Adipocyte (in vitro differentiated cells): ENCODE measurements at regions not wholly inside any gene's neighbourhood (a gene's known extent, or its start where the extent isn't known, plus 50 kb on each side); places are given as distances from the start of the nearest gene placed in this dataset.

Source experiments
- DNase-seq: peaks from one replicate; pipeline ENCODE4 v3.0.0-alpha.2; 2015; ENCODE audit warnings: low read depth
- H3K27me3 ChIP-seq: replicated peaks from 2 replicates; pipeline ENCODE4 v1.7.0; 2013; ENCODE audit warnings: mild to moderate bottlenecking, low read length, moderate library complexity; ENCODE audit not compliant: control insufficient read depth, insufficient read depth
- H3K36me3 ChIP-seq: 2 replicates; pipeline ENCODE4 v1.7.0; 2013; ENCODE audit warnings: low read length, mild to moderate bottlenecking, moderate library complexity; ENCODE audit not compliant: control insufficient read depth, insufficient read depth, severe bottlenecking
- H3K4me1 ChIP-seq: 2 replicates; pipeline ENCODE4 v1.7.0; 2013; ENCODE audit warnings: mild to moderate bottlenecking, low read length, moderate library complexity; ENCODE audit not compliant: control insufficient read depth, insufficient read depth
- H3K4me3 ChIP-seq: 2 replicates; pipeline ENCODE4 v1.7.0; 2013; ENCODE audit warnings: mild to moderate bottlenecking, low read length, moderate library complexity
- H3K9ac ChIP-seq: 2 replicates; pipeline ENCODE4 v1.7.0; 2013; ENCODE audit warnings: mild to moderate bottlenecking, low read length, moderate library complexity
- H3K9me3 ChIP-seq: 2 replicates; pipeline ENCODE4 v1.7.0; 2013; ENCODE audit warnings: mild to moderate bottlenecking, low read length, moderate library complexity; ENCODE audit not compliant: control insufficient read depth

DNA sequence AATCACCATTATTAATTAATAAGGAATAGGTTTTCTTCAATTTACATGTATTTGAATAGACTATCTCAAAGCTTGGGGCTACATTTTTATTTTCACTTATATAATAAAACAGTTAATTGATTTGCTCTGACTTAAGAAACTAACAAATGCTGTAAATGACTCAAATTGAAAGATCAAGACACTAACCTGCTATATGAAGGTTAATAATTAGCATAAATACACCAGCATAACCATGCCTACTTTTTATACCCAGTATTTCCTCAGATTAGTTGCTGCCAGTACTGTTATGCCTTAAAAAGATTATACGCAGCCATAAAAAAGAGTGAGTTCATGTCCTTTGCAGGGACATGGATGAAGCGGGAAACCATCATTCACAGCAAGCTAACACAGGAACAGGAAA lies 1545.1 kb downstream of the AMY1C start:
- Histone ChIP-seq H3K36me3 (no peaks in the 10 kb centered on the region), H3K4me1 (no peaks in the 10 kb centered on the region), H3K4me3 (no peak overlapping the region), H3K27me3 (no peaks in the 10 kb centered on the region), H3K9me3 (no peaks in the 10 kb centered on the region), H3K9ac (no peak overlapping the region)
- DNase-seq: no peak

DNA sequence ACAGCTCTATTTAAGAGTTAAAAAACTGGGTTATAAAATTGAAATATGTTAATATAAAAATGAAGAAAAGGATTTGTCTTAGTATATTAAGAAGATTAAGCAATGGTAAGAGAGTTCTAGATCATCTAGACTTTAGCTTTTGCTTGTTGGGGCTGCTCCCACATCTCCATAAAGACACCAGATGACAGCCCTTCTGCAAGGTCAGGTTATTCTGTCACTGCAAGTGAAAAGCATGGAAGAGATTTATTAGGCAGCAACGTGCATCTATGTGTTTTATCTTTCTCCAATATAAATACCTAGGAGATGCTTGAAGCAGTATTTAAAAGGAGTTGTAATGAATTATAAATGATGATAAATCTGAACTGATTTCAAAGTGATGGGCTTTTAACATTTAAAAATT lies 1560.4 kb downstream of the AMY1C start:
- no peak for DNase-seq
- no peaks in the 10 kb centered on the region for H3K4me1 ChIP-seq

DNA sequence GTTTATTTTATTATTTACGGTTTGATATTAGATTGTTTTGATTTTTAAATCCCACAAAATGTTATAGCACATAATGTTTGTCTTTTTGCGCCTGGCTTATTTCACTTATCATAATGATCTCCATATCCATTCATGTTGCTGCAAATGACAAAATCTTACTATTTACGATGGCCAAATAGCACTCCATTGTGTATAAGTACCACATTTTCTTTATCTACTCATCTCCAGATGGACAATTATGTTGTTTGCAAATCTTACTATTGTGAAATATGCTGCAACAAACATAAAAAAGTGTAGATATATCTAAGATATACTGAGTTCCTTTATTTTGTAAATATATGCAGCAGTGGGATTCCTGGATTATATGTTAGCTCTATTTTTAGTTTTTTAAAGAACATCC lies 1568.3 kb downstream of the AMY1C start:
- no peak overlapping the region for H3K4me3 ChIP-seq
- no peak overlapping the region for H3K9ac ChIP-seq
- no peak for DNase-seq
- H3K27me3 ChIP-seq: no peaks in the 10 kb centered on the region
- peaks cover 8% of the 10 kb centered on the region for H3K9me3 ChIP-seq
- no peaks in the 10 kb centered on the region for H3K36me3 ChIP-seq
- H3K4me1 ChIP-seq: no peaks in the 10 kb centered on the region

More for the DNA sequence above, 1560.4 kb downstream of the AMY1C start:
- no peak overlapping the region for H3K4me3 ChIP-seq
- H3K27me3 ChIP-seq: no peaks in the 10 kb centered on the region
- H3K9me3 ChIP-seq: no peaks in the 10 kb centered on the region
- no peaks in the 10 kb centered on the region for H3K36me3 ChIP-seq
- no peak overlapping the region for H3K9ac ChIP-seq

- Histone ChIP-seq H3K4me3 (no peak overlapping the region), H3K36me3 (no peaks in the 10 kb centered on the region), H3K9me3 (no peaks in the 10 kb centered on the region), H3K9ac (no peak overlapping the region), H3K27me3 (no peaks in the 10 kb centered on the region), H3K4me1 (no peaks in the 10 kb centered on the region)
- no peak for DNase-seq
Measured at GRCh38 chr1:105326886-105327285, 1577.2 kb downstream of the AMY1C start.

GRCh38 chr1:105337420-105337819 lies 1587.7 kb downstream of the AMY1C start:
- Histone ChIP-seq H3K27me3 (no peaks in the 10 kb centered on the region), H3K4me3 (no peak overlapping the region), H3K9ac (no peak overlapping the region), H3K4me1 (no peaks in the 10 kb centered on the region), H3K36me3 (no peaks in the 10 kb centered on the region), H3K9me3 (no peaks in the 10 kb centered on the region)
- DNase-seq: no peak

DNA sequence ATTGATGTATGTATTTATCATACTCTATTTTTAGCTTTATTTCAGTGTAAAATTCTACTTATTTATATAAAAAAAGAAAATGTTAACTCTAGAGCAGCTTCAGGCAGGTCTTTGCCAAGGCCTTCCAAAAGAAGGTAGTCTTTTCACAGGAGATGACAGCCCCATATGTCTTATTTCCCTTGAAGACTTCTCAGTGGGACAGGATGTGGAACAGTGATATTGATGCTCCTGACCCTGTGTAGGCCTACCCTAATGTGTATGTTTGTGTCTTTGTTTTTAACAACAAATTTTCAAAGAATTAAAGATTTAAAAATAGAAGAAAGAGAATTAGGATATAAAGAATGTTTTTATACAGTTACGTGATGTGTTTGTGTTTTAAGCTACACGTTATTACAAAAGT lies 1593.6 kb downstream of the AMY1C start:
- no peak overlapping the region for H3K4me3 ChIP-seq
- no peak for DNase-seq

DNA sequence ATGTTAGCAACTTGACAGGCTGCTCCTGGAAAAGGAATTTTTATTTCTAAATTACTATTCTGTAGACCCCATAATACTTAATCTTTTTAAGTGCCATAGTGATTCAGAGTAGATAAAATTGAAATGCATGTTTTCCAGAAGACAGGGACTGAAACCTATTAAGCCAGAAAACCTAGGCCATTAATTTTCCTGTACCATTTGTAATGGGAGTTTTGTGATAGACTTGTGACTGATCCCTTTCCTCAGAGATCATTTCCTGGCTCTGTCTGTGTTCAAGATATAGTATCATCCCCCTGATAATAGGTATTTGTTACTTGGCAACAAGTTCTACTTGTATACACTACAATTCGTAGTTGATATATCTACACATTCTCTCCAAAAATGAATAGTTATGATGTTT lies 1609.8 kb downstream of the AMY1C start:
- H3K9me3 ChIP-seq: no peaks in the 10 kb centered on the region
- H3K4me1 ChIP-seq: no peaks in the 10 kb centered on the region
- DNase-seq: no peak
- no peak overlapping the region for H3K4me3 ChIP-seq
- no peaks in the 10 kb centered on the region for H3K27me3 ChIP-seq
- no peaks in the 10 kb centered on the region for H3K36me3 ChIP-seq
- H3K9ac ChIP-seq: no peak overlapping the region

More for the DNA sequence above, 1593.6 kb downstream of the AMY1C start:
- Histone ChIP-seq H3K36me3 (no peaks in the 10 kb centered on the region), H3K9ac (no peak overlapping the region), H3K4me1 (no peaks in the 10 kb centered on the region), H3K9me3 (peaks cover 15% of the 10 kb centered on the region), H3K27me3 (no peaks in the 10 kb centered on the region)

DNA sequence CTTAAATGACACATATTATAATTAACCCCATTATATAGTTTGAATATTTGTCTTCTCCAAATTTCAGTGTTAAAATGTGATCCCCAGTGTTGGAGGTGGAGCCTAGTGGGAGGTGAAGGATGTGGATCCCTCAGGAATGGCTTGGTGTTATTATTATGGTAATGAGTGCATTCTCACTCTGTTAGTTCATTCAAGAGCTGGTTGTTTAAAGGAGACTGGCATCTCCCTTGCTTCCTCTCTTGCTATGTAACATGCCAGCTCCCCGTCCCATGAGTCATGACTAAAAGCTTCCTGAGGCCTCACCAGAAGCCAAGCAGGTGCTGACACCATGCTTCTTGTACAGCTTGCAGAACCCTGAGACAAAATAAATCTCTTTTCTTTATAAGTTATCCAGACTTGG lies 1612.7 kb downstream of the AMY1C start:
- Histone ChIP-seq H3K36me3 (no peaks in the 10 kb centered on the region), H3K4me3 (no peak overlapping the region), H3K9me3 (no peaks in the 10 kb centered on the region), H3K27me3 (no peaks in the 10 kb centered on the region), H3K4me1 (no peaks in the 10 kb centered on the region), H3K9ac (no peak overlapping the region)
- no peak for DNase-seq

DNA sequence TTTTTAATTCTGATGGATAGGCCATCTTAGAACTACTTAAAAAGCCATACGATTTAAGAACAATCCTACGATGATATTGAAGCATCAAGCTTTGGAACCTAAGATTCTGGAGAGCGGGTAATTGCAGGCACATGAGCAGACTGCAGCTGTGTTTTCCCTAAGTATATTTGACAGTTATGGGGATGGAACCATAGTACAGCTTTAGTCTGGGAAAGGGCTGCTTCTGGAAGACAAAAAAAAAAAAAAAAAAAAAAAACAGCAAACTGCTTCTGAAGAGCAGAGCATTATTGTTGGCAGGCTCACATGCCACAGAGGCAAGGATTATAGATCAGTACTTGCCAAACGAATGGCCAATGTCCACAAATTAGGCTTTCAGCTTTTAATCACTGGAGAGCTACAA lies 1618.7 kb downstream of the AMY1C start:
- DNase-seq: no peak
- H3K9me3 ChIP-seq: no peaks in the 10 kb centered on the region
- H3K36me3 ChIP-seq: no peaks in the 10 kb centered on the region
- H3K4me1 ChIP-seq: no peaks in the 10 kb centered on the region
- H3K27me3 ChIP-seq: no peaks in the 10 kb centered on the region
- H3K9ac ChIP-seq: no peak overlapping the region
- H3K4me3 ChIP-seq: no peak overlapping the region

DNA sequence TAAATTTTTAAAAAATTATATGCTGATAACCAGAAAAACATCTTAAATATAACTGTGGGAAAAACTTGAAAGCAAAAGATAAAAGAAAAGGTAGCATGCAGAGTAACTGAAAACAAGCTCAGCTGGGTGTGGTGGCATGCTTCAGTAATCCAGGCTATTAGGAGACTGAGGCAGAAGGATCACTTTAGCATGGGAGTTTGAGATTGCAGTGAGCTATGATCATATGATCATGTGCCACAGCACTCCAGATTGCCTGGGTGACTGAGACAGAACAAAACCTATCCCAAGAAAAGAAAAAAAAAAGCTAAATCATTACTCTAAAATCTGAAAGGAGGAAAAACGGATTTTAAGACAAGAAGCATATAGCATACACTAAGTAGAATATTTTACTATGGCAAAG lies 1624.0 kb downstream of the AMY1C start:
- Histone ChIP-seq H3K36me3 (no peaks in the 10 kb centered on the region), H3K27me3 (no peaks in the 10 kb centered on the region), H3K4me1 (no peaks in the 10 kb centered on the region), H3K9me3 (peaks cover 3% of the 10 kb centered on the region), H3K4me3 (no peak overlapping the region), H3K9ac (no peak overlapping the region)
- DNase-seq: no peak

DNA sequence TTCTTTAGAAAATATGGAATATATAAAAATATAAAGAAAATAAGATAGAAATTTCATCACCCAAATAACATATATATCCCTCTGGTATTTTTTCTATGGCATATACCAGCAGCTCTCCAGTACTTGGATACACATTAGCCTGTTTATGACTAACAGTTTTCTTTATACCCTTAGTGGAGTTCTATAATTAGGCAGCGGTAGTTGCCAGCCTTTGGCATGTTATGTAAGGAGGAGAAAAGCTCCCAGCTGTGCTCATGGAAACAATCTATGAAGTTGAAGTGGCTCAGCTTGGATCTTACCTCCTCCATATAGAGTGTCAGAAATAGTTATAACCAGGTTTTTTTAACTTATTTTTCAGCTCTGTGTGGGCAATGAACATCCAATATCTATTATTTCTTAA lies 1636.8 kb downstream of the AMY1C start:
- Histone ChIP-seq H3K4me3 (no peak overlapping the region), H3K9me3 (no peaks in the 10 kb centered on the region), H3K9ac (no peak overlapping the region), H3K36me3 (no peaks in the 10 kb centered on the region), H3K4me1 (no peaks in the 10 kb centered on the region), H3K27me3 (no peaks in the 10 kb centered on the region)
- no peak for DNase-seq

DNA sequence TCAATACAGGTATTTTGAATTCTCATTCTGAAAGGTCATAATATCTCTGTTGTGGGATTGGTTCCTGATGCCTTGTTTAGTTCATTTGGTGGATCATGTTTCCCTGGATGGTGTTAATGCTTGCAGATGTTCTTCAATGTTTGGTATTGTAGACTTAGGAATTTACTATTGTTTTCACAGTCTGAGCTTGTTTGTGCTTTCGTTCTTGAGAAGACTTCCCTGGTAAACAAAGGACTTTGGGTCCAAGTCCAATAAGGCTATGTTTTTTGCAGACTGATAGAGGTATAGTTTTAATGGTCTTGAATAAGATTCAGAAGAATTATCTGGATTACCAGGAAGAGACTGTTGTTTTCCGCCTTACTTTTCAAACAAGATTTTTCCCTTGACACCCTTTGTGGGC lies 1646.3 kb downstream of the AMY1C start:
- DNase-seq: no peak
- Histone ChIP-seq H3K36me3 (no peaks in the 10 kb centered on the region), H3K4me3 (no peak overlapping the region), H3K27me3 (no peaks in the 10 kb centered on the region), H3K4me1 (no peaks in the 10 kb centered on the region), H3K9ac (no peak overlapping the region), H3K9me3 (peaks cover 17% of the 10 kb centered on the region)
